ENCODE measurements at regions not wholly inside any gene's neighbourhood (a gene's known extent, or its start where the extent isn't known, plus 50 kb on each side); places are given as distances from the start of the nearest gene placed in this dataset.
"Not testable (repeated sequence)": the region's sequence is repeated elsewhere in the genome, so short reads cannot be mapped to it uniquely, and the experiment has no call there.

GRCh38 chr12:58695263-58695662 lies 225.0 kb downstream of the LRIG3 start:
- no peaks in the 10 kb centered on the region for H3K27me3 Mint-ChIP-seq (ENCODE audit: insufficient read depth, unreplicated experiment)
- H3K4me3 Mint-ChIP-seq (ENCODE audit: unreplicated experiment): no peak overlapping the region
- POLR2A ChIA-PET: no interaction called here
- H3K4me1 Mint-ChIP-seq (ENCODE audit: low read depth, unreplicated experiment): no peaks in the 10 kb centered on the region
- H3K27ac Mint-ChIP-seq (ENCODE audit: unreplicated experiment): no peak overlapping the region
- H3K27me3 ChIP-seq (replicated peaks; ENCODE audit: control insufficient read depth, insufficient read depth, low read length): no peaks in the 10 kb centered on the region
- no peaks in the 10 kb centered on the region for H3K9me3 ChIP-seq
- H3K36me3 Mint-ChIP-seq (ENCODE audit: insufficient read depth, unreplicated experiment): no peaks in the 10 kb centered on the region
- no peak for DNase-seq
- no TSS peak for BruUV-seq (replicated peaks)
- CTCF ChIA-PET: no interaction called here
- H3K4me3 ChIP-seq (ENCODE audit: low read depth, low read length): no peak overlapping the region
- no peak for TF ChIP-seq CTCF (IDR thresholded peaks at IDR 0.05; ENCODE audit: insufficient read depth in 1 of 2, low read depth in 1 of 2, low read length in 1 of 2, severe bottlenecking in 1 of 2, unreplicated experiment in 1 of 2)
- intact Hi-C loops (cut with micrococcal nuclease; ENCODE audit: unreplicated experiment): no loop called here
- no peaks in the 10 kb centered on the region for H3K36me3 ChIP-seq (ENCODE audit: control insufficient read depth, insufficient read depth, low read length)
- H3K4me1 ChIP-seq: no peaks in the 10 kb centered on the region
- H3K9me3 Mint-ChIP-seq (ENCODE audit: unreplicated experiment): peaks cover 52% of the 10 kb centered on the region

GRCh38 chr12:58701536-58701935 lies 218.8 kb downstream of the LRIG3 start:
- no peaks in the 10 kb centered on the region for H3K4me1 ChIP-seq
- no TSS peak for BruUV-seq (replicated peaks)
- no peaks in the 10 kb centered on the region for H3K9me3 ChIP-seq
- H3K36me3 ChIP-seq (ENCODE audit: control insufficient read depth, insufficient read depth, low read length): no peaks in the 10 kb centered on the region
- Mint-ChIP-seq H3K36me3 (ENCODE audit: insufficient read depth, unreplicated experiment) (no peaks in the 10 kb centered on the region), H3K4me1 (ENCODE audit: low read depth, unreplicated experiment) (no peaks in the 10 kb centered on the region), H3K27me3 (ENCODE audit: insufficient read depth, unreplicated experiment) (no peaks in the 10 kb centered on the region), H3K27ac (ENCODE audit: unreplicated experiment) (no peak overlapping the region), H3K9me3 (ENCODE audit: unreplicated experiment) (peaks cover 12% of the 10 kb centered on the region), H3K4me3 (ENCODE audit: unreplicated experiment) (no peak overlapping the region)
- ChIA-PET POLR2A (no interaction called here), CTCF (no interaction called here)
- no peak for TF ChIP-seq CTCF (IDR thresholded peaks at IDR 0.05; ENCODE audit: insufficient read depth in 1 of 2, low read depth in 1 of 2, low read length in 1 of 2, severe bottlenecking in 1 of 2, unreplicated experiment in 1 of 2)
- no peak overlapping the region for H3K4me3 ChIP-seq (ENCODE audit: low read depth, low read length)
- no peaks in the 10 kb centered on the region for H3K27me3 ChIP-seq (replicated peaks; ENCODE audit: control insufficient read depth, insufficient read depth, low read length)
- intact Hi-C loops (cut with micrococcal nuclease; ENCODE audit: unreplicated experiment): no loop called here
- no peak for DNase-seq

GRCh38 chr12:58703866-58704265 lies 216.4 kb downstream of the LRIG3 start:
- DNase-seq: no peak
- Mint-ChIP-seq H3K27ac (ENCODE audit: unreplicated experiment) (no peak overlapping the region), H3K4me3 (ENCODE audit: unreplicated experiment) (no peak overlapping the region), H3K36me3 (ENCODE audit: insufficient read depth, unreplicated experiment) (no peaks in the 10 kb centered on the region), H3K4me1 (ENCODE audit: low read depth, unreplicated experiment) (no peaks in the 10 kb centered on the region), H3K27me3 (ENCODE audit: insufficient read depth, unreplicated experiment) (no peaks in the 10 kb centered on the region), H3K9me3 (ENCODE audit: unreplicated experiment) (peaks cover 20% of the 10 kb centered on the region)
- H3K4me1 ChIP-seq: no peaks in the 10 kb centered on the region
- no TSS peak for BruUV-seq (replicated peaks)
- ChIA-PET POLR2A (no interaction called here), CTCF (no interaction called here)
- intact Hi-C loops (cut with micrococcal nuclease; ENCODE audit: unreplicated experiment): no loop called here
- H3K9me3 ChIP-seq: no peaks in the 10 kb centered on the region
- H3K36me3 ChIP-seq (ENCODE audit: control insufficient read depth, insufficient read depth, low read length): no peaks in the 10 kb centered on the region
- TF ChIP-seq CTCF (IDR thresholded peaks at IDR 0.05; ENCODE audit: insufficient read depth in 1 of 2, low read depth in 1 of 2, low read length in 1 of 2, severe bottlenecking in 1 of 2, unreplicated experiment in 1 of 2): no peak
- H3K4me3 ChIP-seq (ENCODE audit: low read depth, low read length): no peak overlapping the region
- no peaks in the 10 kb centered on the region for H3K27me3 ChIP-seq (replicated peaks; ENCODE audit: control insufficient read depth, insufficient read depth, low read length)

DNA sequence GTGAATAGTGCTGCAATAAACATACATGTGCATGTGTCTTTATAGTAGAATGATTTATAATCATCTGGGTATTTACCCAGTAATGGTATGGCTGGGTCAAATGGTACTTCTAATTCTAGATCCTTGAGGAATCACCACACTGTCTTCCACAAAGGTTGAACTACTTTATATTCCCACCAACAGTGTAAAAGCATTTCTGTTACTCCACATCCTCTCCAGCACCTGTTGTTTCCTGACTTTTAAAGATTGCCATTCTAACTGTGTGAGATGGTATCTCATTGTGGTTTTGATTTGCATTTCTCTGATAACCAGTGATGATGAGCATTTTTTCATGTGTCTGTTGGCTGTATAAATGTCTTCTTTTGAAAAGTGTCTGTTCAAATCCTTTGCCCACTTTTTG lies 215.5 kb downstream of the LRIG3 start:
- H3K4me1 Mint-ChIP-seq (ENCODE audit: low read depth, unreplicated experiment); H3K4me3 Mint-ChIP-seq (ENCODE audit: unreplicated experiment); POLR2A ChIA-PET; H3K9me3 ChIP-seq; H3K36me3 Mint-ChIP-seq (ENCODE audit: insufficient read depth, unreplicated experiment); CTCF ChIA-PET; intact Hi-C loops (cut with micrococcal nuclease; ENCODE audit: unreplicated experiment); BruUV-seq (replicated peaks); H3K4me3 ChIP-seq (ENCODE audit: low read depth, low read length); H3K27me3 Mint-ChIP-seq (ENCODE audit: insufficient read depth, unreplicated experiment); H3K27me3 ChIP-seq (replicated peaks; ENCODE audit: control insufficient read depth, insufficient read depth, low read length); DNase-seq; H3K4me1 ChIP-seq; H3K36me3 ChIP-seq (ENCODE audit: control insufficient read depth, insufficient read depth, low read length); H3K27ac Mint-ChIP-seq (ENCODE audit: unreplicated experiment): not testable (repeated sequence)
- H3K9me3 Mint-ChIP-seq (ENCODE audit: unreplicated experiment): peaks cover 26% of the 10 kb centered on the region
